K562 (cell line): ENCODE measurements at regions not wholly inside any gene's neighbourhood (a gene's known extent, or its start where the extent isn't known, plus 50 kb on each side); places are given as distances from the start of the nearest gene placed in this dataset.

Experiments
- C11orf30 ChIP-seq: fragments of 450-650 bp; IDR thresholded peaks from 2 replicates; pipeline ENCODE4 v1.6.1; 2016; ENCODE audit warnings: low read depth, mild to moderate bottlenecking
- EWSR1 ChIP-seq: fragments of 450-650 bp; IDR thresholded peaks from 2 replicates; pipeline ENCODE4 v1.6.1; 2018; ENCODE audit warnings: borderline replicate concordance, mild to moderate bottlenecking, low read depth, moderate library complexity; ENCODE audit not compliant: partially characterized antibody
- HDAC6 ChIP-seq: IDR thresholded peaks from 2 replicates; pipeline ENCODE4 v1.6.1; 2012; ENCODE audit warnings: low read depth, mild to moderate bottlenecking, control low read depth, inconsistent platforms, low read length, moderate library complexity
- LARP7 ChIP-seq: fragments of 450-650 bp; IDR thresholded peaks from 2 replicates; pipeline ENCODE4 v1.6.1; 2016
- POLR2AphosphoS5 ChIP-seq: IDR thresholded peaks from 2 replicates; pipeline ENCODE4 v1.6.1; 2011; ENCODE audit warnings: mild to moderate bottlenecking, low read depth, low read length, moderate library complexity; ENCODE audit not compliant: control insufficient read depth, insufficient read depth
- TCF7L2 ChIP-seq: fragments of 150-350 bp; IDR thresholded peaks from 2 replicates; pipeline ENCODE4 v1.6.1; 2016; ENCODE audit warnings: low read depth, mild to moderate bottlenecking, low read length, moderate library complexity
- ZBTB8A ChIP-seq: fragments of 450-650 bp; IDR thresholded peaks from 2 replicates; pipeline ENCODE4 v1.6.1; 2018; ENCODE audit warnings: mild to moderate bottlenecking, moderate library complexity; ENCODE audit not compliant: partially characterized antibody
- TF ChIP-seq, protein P1 (sequence below): sonication (generic); formaldehyde crosslinking; IDR thresholded peaks from 2 replicates; pipeline ENCODE4 v1.8.1; 2023; ENCODE audit warnings: mild to moderate bottlenecking, missing genetic modification reagents, moderate library complexity
- TF ChIP-seq, protein P2 (sequence below), 3 experiments: IDR thresholded peaks in 2 of 3; conservative IDR thresholded peaks in 1 of 3; 2 replicates each; pipeline ENCODE4 v1.5.1; 2011 to 2012; ENCODE audit warnings: low read length in 3 of 3, mild to moderate bottlenecking in 3 of 3, control low read depth in 2 of 3, improper control_type of control experiment in 1 of 3, inconsistent platforms in 1 of 3, low read depth in 1 of 3, mixed read lengths in 1 of 3, moderate library complexity in 1 of 3; ENCODE audit not compliant: insufficient read depth in 2 of 3
- TF ChIP-seq, protein P3 (sequence below), 3 experiments: fragments of 200-800 bp in 1 of 3; fragments of 250-450 bp in 1 of 3; fragments of 450-650 bp in 1 of 3; sonication (Bioruptor Pico) in 1 of 3; sonication (Bioruptor generic) in 1 of 3; formaldehyde crosslinking in 1 of 3; IDR thresholded peaks; 2 replicates each; pipeline versions ENCODE4 v1.6.1 to v1.8.0; 2016 to 2022; ENCODE audit warnings: mild to moderate bottlenecking in 2 of 3, missing genetic modification characterization in 2 of 3, missing compliant biosample characterization in 1 of 3, moderate library complexity in 1 of 3
- TF ChIP-seq, protein P4 (sequence below): fragments of 250-450 bp; sonication (Bioruptor Pico); IDR thresholded peaks from 2 replicates; pipeline ENCODE4 v1.6.1; 2021; ENCODE audit warnings: mild to moderate bottlenecking
- TF ChIP-seq, protein P5 (sequence below): sonication (generic); formaldehyde crosslinking; IDR thresholded peaks from 2 replicates; pipeline ENCODE4 v1.8.0; 2022; ENCODE audit warnings: mild to moderate bottlenecking, low read depth, missing genetic modification reagents

DNA sequence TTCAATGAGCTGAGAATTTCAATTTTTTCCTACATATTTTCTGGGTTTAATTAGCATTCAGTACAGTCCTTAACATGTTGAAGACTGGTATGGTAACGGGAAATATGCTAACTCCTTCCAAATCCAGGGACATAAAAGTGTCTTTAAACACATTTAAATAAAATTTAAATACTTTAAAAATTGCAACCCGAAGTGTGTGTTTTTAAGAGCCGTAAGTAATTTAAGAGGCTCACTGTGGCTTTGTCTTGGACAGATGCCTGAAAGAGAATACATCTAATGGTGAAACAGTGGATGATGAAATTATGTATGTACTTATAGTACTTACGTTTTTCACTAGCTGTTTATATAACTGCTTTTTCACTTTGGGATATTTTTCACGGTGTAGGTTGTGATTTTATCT, 687.3 kb upstream of the CELF2 start:
- no peak for TF ChIP-seq ZBTB8A
- TF ChIP-seq, protein P1, sequence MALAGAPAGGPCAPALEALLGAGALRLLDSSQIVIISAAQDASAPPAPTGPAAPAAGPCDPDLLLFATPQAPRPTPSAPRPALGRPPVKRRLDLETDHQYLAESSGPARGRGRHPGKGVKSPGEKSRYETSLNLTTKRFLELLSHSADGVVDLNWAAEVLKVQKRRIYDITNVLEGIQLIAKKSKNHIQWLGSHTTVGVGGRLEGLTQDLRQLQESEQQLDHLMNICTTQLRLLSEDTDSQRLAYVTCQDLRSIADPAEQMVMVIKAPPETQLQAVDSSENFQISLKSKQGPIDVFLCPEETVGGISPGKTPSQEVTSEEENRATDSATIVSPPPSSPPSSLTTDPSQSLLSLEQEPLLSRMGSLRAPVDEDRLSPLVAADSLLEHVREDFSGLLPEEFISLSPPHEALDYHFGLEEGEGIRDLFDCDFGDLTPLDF (CRISPR knock-in tag), result no peak
- TF ChIP-seq, protein P2, sequence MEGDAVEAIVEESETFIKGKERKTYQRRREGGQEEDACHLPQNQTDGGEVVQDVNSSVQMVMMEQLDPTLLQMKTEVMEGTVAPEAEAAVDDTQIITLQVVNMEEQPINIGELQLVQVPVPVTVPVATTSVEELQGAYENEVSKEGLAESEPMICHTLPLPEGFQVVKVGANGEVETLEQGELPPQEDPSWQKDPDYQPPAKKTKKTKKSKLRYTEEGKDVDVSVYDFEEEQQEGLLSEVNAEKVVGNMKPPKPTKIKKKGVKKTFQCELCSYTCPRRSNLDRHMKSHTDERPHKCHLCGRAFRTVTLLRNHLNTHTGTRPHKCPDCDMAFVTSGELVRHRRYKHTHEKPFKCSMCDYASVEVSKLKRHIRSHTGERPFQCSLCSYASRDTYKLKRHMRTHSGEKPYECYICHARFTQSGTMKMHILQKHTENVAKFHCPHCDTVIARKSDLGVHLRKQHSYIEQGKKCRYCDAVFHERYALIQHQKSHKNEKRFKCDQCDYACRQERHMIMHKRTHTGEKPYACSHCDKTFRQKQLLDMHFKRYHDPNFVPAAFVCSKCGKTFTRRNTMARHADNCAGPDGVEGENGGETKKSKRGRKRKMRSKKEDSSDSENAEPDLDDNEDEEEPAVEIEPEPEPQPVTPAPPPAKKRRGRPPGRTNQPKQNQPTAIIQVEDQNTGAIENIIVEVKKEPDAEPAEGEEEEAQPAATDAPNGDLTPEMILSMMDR (IDR thresholded peaks at IDR 0.05 in 2 of 3, conservative IDR thresholded peaks at IDR 0.05 in 1 of 3; ENCODE audit: insufficient read depth in 2 of 3, low read depth in 1 of 3, low read length in 3 of 3), result no peak
- no peak for TF ChIP-seq POLR2AphosphoS5
- TF ChIP-seq, protein P3, sequence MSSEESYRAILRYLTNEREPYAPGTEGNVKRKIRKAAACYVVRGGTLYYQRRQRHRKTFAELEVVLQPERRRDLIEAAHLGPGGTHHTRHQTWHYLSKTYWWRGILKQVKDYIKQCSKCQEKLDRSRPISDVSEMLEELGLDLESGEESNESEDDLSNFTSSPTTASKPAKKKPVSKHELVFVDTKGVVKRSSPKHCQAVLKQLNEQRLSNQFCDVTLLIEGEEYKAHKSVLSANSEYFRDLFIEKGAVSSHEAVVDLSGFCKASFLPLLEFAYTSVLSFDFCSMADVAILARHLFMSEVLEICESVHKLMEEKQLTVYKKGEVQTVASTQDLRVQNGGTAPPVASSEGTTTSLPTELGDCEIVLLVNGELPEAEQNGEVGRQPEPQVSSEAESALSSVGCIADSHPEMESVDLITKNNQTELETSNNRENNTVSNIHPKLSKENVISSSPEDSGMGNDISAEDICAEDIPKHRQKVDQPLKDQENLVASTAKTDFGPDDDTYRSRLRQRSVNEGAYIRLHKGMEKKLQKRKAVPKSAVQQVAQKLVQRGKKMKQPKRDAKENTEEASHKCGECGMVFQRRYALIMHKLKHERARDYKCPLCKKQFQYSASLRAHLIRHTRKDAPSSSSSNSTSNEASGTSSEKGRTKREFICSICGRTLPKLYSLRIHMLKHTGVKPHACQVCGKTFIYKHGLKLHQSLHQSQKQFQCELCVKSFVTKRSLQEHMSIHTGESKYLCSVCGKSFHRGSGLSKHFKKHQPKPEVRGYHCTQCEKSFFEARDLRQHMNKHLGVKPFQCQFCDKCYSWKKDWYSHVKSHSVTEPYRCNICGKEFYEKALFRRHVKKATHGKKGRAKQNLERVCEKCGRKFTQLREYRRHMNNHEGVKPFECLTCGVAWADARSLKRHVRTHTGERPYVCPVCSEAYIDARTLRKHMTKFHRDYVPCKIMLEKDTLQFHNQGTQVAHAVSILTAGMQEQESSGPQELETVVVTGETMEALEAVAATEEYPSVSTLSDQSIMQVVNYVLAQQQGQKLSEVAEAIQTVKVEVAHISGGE (CRISPR knock-in tag; IDR thresholded peaks at IDR 0.05), result no peak
- TF ChIP-seq, protein P4, sequence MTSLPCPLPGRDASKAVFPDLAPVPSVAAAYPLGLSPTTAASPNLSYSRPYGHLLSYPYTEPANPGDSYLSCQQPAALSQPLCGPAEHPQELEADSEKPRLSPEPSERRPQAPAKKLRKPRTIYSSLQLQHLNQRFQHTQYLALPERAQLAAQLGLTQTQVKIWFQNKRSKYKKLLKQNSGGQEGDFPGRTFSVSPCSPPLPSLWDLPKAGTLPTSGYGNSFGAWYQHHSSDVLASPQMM (CRISPR knock-in tag), result no peak
- TF ChIP-seq EWSR1, result no peak
- no peak for TF ChIP-seq LARP7
- no peak for TF ChIP-seq TCF7L2
- TF ChIP-seq C11orf30, result no peak
- TF ChIP-seq, protein P5, sequence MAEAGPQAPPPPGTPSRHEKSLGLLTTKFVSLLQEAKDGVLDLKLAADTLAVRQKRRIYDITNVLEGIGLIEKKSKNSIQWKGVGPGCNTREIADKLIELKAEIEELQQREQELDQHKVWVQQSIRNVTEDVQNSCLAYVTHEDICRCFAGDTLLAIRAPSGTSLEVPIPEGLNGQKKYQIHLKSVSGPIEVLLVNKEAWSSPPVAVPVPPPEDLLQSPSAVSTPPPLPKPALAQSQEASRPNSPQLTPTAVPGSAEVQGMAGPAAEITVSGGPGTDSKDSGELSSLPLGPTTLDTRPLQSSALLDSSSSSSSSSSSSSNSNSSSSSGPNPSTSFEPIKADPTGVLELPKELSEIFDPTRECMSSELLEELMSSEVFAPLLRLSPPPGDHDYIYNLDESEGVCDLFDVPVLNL, result no peak
- TF ChIP-seq HDAC6, result no peak
